ENCODE measurements at regions not wholly inside any gene's neighbourhood (a gene's known extent, or its start where the extent isn't known, plus 50 kb on each side); places are given as distances from the start of the nearest gene placed in this dataset.
"Not testable (repeated sequence)": the region's sequence is repeated elsewhere in the genome, so short reads cannot be mapped to it uniquely, and the experiment has no call there.

DNA sequence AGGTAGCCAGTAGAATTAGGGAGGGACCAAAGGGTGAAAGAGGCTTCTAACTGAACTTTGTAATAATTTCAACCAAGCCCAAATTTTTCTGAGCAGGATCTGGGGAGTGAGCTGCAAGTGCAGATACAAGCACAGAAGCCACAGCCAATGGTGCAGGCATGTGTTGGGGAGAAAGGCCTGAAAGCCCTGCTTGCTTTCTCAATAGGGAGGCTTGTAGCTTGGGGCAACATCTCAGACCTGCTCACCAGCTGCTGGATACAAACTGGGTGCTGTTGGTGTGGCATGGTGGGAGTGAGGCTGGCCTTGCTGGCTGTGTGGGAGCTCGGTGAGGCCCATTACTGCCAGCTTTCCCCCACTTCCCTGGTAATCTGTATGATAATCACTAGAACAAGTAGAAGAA lies 688.5 kb upstream of the SEMA3D start:
- FAIRE-seq, result no peak

DNA sequence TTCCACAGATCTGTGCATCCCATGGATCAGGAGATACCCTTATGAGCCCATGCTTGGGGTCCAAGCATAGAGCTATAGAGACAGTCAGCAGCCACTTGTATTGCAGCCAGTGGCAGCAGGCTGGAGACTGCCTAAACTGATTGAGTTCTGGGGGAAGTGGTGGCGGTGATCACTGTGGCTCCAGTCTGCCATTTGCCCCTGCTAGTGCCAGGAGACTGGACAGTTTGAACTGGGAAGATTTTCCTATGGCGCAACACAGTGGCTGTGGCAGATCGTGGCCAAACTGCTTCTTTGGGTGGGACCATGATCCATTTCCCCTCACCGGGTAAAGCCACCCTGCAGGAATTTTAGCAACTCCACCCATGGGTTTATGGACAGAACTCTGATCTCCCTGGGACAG lies 679.7 kb upstream of the SEMA3D start:
- FAIRE-seq, result no peak

DNA sequence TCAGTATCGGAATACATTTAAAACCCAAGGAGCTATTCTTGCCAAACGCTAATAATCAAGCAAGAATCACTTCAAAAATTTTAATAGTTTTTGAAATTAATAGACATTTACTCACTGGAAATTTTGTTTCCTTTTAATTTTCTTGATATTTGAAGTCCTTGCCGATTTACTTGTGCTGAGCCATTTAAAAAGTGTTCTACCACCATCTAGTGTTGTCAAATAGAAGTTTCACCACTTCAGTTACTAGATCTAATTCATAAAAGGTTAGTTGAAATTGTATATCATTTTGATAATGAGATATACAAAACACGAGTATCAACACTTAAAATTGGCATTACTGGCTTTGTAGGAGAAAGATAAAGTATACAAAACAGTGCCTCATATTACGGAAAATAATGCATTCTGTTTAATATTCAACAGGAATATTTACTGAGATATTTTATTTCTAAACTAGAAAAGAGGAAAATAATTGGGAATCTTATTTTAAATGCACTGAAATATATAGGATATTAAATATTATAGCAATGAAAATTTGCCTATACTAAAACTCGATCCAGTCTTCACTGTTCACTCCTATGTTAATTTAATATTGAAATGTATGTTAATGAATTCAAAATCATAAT lies 664.8 kb upstream of the SEMA3D start:
- FAIRE-seq, result peak; percentile 5

DNA sequence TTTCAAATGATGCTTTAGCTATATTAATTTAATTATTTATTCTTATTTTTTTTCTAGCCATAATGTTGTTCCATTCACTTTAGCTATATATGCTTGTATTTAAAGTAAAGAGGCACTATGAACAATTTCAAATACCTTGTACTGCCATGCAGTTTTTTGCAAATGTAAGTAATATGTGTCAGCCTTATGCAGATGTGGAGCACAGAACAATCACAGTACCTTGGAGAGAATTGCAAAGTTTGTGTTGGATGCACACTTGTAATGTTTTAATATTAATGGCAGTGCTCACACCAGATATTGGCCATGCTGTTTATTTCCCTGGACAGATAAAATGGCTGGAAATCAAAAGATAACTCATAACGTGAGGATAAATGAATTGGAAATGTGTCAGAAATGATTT lies 663.5 kb upstream of the SEMA3D start:
- FAIRE-seq, result no peak

DNA sequence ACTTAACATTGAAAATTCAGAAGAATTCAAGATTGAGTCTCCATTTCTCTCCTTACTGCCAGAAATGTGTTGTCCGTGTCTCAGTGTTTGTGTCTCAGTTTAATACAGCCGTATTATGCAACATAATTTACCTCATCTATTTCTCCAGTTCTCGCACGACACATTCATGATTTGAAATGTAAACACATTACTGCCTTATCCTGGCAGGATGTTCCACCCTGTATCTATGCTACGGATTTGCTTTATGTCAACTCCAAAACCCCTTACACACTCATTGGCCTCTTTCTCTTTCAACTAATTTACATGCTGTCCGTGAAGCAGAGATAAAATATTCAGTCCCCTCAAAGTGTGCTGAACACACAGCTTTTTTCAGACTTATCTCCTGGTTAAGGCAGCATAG lies 653.7 kb upstream of the SEMA3D start:
- no peak for FAIRE-seq

DNA sequence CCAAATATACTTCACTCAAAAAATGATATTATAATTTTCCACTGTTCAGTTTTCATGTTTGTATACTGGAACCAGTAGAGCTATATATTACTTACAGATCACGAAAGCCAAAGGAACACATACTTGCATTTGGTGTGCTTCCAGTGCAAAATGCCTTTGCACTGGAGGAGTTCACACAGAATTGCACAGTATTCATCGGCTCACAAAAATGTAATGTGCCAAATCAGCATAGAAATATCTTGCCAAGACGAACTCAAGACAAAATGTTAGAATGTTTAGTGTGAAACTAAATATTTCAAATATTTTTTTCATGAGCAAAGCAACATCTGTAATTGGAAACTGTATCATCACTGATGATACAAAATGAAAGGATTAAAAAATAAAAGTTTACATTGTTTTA lies 646.2 kb upstream of the SEMA3D start:
- FAIRE-seq, result no peak

DNA sequence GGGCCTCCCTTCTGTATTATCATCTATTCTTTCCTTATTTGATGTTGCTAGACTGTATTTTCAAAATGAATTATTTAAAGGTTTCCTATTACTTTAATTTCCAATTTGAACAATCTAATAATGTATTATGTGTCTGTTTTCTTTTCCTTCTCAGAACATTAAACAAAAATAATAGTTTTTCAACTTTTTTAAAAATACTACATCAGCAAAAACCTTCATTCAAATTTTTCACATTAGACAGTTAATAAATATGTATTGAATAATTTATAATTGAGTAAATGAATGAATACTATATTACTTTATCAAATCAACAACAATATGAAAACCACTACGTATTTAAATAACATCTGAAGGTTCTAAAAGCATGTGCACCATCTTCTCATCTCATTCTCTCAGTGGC lies 644.1 kb upstream of the SEMA3D start:
- FAIRE-seq, result no peak

DNA sequence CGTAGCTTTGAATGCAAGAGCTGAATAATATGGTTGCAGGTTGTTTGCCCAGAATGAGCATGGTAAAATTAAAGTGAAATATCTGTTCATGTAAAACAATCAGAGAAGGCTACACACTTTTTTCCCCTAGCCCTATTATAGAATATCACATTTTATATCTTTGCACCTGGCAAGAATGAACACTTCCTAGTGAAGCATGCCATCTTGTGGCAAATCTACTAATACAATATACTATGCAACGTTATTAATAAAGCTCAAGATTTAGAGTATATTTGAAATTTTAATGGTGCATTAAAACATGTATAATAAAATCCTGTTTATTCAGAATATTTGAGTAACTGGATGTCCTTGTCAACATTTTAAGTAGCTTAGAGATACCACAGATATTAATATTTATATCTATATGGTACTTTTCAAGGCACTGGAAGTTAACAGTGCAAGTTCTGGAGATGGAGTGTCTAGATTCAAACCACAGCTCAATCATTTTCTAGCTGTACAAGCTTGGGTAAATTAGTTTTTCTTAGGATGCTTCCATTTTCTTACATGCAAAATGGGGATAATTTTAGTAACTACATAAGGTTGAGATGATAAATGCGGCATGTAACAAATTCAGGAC lies 643.1 kb upstream of the SEMA3D start:
- no peak for FAIRE-seq

DNA sequence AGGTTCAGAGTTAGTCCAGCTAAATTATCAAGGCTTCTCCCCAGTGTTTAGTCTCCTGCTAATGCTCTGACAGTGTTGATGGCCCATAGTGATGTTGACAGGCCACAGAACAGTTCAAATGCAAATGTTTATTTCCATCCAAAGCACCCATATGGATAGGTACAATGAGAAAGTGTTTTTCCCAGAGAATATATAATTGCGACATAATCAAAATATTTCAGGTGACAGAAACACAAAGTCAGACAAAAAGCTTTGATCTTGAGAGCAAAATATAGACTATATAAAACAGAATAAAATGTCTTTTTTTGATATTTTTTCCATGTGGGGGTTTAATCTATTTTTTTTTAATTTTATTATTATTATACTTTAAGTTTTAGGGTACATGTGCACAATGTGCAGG lies 642.3 kb upstream of the SEMA3D start:
- no peak for FAIRE-seq

DNA sequence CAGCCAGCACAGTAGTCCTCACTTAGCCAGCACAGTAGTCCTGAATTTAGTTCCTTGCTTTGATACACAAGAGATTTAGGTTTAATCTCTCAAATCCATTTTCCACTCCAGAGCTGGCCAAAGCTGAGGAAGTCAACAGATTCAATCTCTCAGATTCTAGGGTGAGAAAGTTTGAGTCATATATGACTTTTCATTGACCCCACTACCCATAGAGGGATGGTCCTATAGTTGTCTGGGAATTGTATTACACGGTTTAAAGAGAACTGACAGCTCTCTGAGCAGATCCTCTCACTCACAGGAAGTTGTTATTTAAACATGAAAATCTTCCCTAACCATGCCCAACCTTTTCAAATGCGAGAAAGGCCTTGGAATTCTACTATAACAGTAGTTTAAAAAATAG lies 641.8 kb upstream of the SEMA3D start:
- FAIRE-seq, result no peak

DNA sequence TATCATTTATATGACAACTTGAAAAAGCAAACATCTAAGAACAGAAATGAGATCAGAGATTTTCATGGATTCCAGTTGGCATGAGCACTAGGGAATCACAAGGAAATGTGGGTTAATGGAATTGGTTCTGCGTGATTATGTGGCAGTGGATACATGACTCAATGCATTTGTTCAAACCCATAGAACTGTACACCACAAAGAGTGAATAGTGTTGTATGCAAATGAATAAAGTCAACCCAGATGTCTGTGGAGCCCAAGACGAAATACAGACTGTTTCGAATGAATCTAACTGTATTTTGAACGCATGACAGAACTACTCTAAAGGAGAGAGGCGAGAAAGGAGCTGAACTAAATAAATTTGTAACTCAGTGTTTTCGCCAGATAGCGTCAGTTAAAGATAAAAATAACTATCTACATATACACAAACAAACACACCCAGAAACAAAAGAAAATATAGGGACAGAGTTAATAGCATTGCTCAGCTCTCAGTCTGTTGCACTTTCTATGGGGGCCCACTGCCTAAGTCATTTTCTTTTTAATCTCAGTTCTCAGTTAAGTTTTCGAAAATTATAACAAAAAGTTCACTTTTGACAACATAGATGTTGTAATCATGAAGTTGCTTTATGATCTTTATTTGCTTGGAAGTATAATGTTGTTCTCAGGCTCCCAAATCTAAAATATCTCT lies 636.7 kb upstream of the SEMA3D start:
- FAIRE-seq, result no peak

DNA sequence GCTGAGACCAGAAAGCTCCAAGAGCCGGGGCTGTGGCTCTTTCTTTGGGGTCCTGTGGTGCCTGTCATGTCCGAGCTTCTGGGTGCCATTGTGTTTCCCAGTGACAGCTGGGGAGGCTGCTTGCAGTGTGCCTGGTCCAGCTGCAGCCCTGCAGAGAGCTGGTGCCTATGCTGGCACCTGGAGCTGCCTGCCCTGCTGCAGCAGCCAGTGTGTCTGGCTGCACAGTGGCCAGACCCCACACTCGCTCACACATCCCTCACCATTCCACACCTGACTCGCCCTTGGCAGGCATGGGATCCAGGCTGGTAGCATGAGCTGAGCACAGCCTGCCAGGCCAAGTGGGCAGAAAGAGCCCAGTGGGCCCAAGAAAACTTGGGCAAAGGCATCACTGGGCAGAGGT lies 635.1 kb upstream of the SEMA3D start:
- FAIRE-seq, result no peak

DNA sequence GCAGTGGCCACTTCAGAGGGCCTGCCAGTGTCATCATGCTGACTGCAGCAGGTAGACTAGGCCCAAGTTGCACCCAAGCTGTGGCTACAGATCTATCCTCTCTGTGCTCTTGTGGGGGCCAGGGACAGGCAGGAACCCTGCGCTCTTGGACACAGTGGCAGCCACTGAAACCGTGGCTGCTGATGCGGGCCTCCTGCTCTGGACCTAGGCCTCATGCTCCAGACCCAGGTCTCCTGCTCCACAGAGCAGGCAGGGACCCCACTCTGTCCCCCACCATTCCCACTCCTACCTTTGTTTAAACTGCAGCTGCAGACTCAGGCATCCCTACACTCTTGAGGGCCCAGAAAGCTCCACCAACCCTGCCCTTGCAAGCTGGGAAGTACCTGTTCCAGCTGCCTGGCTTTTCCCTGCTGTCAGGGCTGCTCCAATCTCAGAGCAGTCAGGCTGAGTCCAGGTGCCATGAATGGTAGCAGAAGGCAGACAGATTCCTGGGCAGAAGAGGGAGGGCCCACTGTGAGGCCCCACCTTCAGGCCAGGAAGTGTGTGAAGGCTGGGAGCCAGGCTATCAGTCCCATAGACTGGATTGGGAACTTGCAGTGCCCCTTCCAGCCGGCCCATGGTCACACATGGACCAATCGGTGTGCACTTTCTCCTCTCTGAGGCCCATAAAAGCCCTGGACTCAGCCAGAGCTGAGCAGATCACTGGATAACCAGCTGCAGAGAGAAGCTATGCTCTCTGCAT lies 634.0 kb upstream of the SEMA3D start:
- no peak for FAIRE-seq

DNA sequence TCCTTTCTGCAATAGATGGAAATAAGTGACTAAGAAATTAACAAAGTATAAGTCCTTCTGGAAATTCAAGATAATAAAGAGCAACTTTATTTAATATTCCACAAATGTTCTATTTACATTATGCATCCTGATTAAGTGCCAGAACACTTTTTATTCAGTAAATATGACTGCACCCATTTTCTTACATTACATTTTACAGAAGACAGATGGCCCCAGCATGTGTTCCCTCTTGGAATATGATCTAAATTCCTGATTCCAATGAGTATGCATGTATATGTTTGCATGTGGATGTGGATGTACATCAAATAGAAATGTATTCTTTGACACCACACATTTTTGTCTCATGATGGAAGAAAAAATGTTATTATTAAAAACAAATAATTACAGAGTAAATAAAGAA lies 628.7 kb upstream of the SEMA3D start:
- FAIRE-seq, result no peak

DNA sequence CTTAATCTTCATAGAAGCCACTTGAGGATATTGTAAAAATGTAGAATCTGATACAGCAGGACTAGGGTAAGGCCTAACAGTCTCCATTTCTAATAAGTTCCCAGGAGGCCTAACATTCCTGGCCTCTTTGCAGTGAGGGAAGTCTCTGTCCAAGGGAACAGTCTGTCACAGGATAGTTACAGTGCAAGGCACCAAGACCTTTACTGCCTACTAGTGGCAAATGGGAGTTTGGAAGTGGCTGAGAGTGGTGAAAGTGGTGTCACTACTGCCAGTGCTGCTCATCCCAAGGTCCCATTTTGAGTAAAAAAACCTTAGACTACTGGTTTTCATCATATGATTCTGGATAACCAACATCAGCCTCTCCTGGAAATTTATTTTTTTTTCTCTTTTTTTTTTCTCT lies 619.5 kb upstream of the SEMA3D start:
- FAIRE-seq, result no peak

DNA sequence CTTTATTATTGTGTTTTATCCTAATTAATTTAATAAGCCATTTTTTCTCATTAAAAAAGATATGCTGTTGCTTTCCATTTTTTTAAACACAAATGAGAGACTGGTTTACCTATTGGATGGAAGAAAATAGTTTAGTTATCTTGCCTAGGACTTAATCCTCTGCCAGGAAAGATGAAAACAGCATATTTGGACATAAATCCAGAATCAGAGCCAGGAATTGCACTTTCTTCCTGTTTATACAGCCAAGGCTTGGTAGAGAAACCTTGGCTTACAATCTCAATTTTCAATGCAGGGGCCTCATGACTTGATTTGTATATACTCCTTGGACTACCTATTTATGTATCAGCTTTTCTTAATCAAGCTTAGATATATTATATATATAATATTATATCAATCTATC lies 618.8 kb upstream of the SEMA3D start:
- no peak for FAIRE-seq

DNA sequence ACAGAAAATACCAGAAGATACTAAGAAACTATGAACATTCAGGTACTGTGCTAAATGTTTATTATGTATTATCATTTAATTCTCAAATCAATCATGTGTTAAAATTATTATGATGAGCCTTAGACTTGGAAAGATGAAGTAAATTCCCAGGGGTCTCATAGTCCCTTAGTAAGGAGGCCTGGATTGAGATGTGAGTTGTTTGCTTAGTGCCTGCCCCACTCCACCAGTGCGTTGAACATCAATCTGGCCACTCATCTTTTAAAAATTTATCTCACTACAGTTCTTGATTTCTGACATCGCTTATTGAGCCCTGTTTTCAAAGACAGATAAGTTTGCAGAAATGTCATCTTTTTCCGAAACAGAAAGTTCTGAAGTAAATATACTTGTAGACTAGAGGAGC lies 618.4 kb upstream of the SEMA3D start:
- FAIRE-seq, result no peak

DNA sequence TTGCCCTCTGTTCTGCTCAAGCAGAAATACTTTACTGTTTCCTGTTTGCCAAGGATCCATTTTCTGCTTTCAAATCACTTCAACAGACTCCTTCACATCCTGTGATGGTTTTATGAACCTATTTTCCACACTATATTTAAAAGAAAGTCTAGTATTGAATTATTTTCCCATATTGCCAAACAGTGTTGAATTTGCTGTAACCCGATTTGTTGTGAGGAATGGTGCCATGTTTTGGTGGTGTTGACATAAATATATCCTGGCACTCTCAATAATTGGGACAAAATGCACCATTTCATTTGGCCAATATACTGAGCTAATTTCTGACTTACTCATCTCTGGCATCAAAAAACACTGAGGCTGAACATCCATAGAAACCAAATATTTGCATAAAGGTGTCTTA lies 615.4 kb upstream of the SEMA3D start:
- no peak for FAIRE-seq

DNA sequence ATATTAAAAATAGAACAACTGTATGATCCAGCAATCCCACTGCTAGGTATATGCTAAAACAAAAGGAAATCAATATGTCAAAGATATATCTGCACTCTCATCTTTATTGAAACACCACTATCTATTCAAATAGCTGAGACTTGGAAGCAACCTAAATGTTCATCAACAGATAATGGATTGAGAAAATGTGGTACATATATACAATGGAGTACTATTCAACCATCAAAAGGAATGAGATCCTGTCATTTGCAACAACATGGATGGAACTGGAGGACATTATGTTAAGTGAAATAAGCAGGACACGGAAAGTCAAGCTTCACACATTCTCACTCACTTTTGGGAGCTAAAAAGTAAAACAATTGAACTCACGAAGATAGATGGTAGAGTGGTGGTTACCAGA lies 610.1 kb upstream of the SEMA3D start:
- FAIRE-seq, result no peak

DNA sequence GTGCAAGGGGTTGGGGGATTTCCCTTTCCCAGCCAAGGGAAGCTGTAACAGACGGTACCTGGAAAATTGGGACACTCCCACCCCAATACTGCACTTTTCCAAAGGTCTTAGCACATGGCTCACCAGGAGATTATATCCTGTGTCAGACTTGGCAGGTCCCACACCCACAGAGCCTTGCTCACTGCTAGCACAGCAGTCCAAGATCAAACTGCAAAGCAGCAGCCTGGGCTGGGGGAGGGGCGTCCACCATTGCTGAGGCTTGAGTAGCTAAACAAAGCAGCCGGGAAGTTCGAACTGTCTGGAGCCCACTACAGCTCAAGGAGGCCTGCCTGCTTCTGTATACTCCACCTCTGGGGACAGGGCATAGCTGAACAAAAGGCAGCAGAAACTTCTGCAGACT lies 604.2 kb upstream of the SEMA3D start:
- not testable (repeated sequence) for FAIRE-seq

DNA sequence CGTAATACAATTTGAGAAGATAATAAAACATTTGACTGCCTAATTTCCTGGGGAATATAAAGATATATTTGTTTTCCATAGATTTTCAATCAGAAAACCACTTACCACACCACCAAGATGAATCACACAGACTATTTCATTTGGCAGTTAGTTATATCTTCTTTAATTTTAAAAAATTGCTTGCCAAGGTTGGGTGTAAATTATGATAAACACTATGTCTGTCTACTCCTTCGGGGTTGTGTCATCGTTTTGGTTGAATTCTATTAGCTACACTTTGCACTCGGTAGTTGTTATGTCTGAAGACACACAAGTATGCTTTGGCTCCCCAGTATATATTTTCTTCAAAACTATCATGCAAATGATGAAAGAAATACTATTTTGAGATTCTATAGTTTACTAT lies 594.8 kb upstream of the SEMA3D start:
- FAIRE-seq, result no peak

DNA sequence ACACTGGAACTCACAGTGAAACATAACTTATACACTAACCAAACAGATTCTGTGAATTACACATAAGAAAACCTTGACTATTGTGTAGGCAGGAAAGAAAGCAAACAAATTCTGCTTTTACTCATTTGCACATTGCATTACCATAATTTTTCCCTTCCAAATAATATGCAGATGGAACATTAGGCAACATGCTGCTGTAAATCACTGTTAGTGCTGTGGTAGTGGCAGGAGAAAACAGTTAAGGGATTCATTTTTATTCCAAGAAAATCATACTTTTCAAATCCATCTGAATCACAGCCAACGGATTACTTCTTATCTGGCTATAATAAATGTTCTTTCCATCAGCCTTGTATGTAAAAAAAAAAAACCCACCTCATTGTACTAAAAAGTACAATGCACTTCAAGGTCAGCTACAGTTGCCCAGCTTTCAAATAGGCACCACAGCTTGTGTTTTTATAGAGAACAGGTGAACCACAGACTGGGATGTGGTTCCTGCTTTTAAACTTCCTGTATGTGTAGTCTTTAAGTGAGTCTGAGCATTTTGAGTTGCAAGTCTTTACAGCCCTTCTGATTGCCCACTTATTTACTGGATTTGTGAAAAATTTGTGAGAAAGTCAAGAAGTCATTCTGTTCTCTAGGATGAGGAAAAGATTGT lies 590.0 kb upstream of the SEMA3D start:
- FAIRE-seq, result no peak

DNA sequence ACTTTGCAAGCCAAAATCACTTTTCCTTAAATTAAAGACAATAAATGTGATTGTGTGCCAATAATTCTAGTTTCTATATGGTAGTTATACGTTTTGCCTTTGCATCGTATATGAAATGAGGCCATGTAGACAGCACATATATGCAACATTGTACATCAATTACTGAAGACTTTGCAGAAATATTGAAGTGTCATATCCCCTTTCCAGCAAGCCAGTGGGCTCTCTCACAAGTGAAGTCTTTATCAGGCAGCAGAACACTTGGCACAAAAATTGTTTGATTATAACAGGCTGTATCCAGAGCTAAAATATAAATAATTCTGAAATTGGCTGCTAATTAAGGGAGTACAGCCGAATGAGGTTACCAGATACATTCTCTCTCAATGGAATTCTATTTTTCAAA lies 588.6 kb upstream of the SEMA3D start:
- no peak for FAIRE-seq

All from colon (tissue), 2 donors.